HepG2 (cell line): ENCODE measurements at regions not wholly inside any gene's neighbourhood (a gene's known extent, or its start where the extent isn't known, plus 50 kb on each side); places are given as distances from the start of the nearest gene placed in this dataset.

Source experiments
- ATAC-seq: fragments of 200-7000 bp; cut with Tn5 transposase; 3 replicates; pipeline ENCODE4 v1.9.1; 2020; ENCODE audit warnings: mild to moderate bottlenecking, moderate library complexity
- BruUV-seq: library from RNA; stranded (reverse); fragments of 400-500 nt; replicated peaks from 2 replicates; lab custom pipeline; 2021; lab: Mats Ljungman, UMichigan
- CTCF ChIA-PET: fragments of 300-600 bp; formaldehyde crosslinking; extraction: SDS; loops from one replicate; lab custom pipeline; 2021; ENCODE audit warnings: low total read pairs, inconsistent platforms, low intra/inter-chr PET ratio; lab: Yijun Ruan, JAX
- POLR2A ChIA-PET: fragments of 350-600 bp; sonication (Branson Sonifier 250); formaldehyde crosslinking; loops from one replicate; lab custom pipeline; 2020; ENCODE audit warnings: antibody characterized with exemption, inconsistent platforms; lab: Yijun Ruan, JAX
- DNase-seq: peaks from one replicate; pipeline ENCODE4 v3.0.0-alpha.2; 2015; ENCODE audit warnings: low spot score
- FAIRE-seq: peaks from 3 replicates; lab custom pipeline; 2011; peaks lifted over from hg19 to GRCh38; lab: Jason Lieb, UNC
- H2AFZ ChIP-seq: one replicate; pipeline ENCODE4 v1.6.1; 2011; ENCODE audit warnings: low read length, inconsistent platforms
- H3K27ac ChIP-seq: fragments of 300-600 bp; 3 replicates; pipeline ENCODE4 v1.8.0; 2011; ENCODE audit warnings: mixed run types, mild to moderate bottlenecking, mixed read lengths, low read length, inconsistent platforms; ENCODE audit not compliant: insufficient read depth; ENCODE audit errors: extremely low read length
- H3K27me3 ChIP-seq, 2 experiments: fragments of 200-600 bp in 1 of 2; 2 replicates in 1 of 2; 3 replicates in 1 of 2; pipeline versions ENCODE4 v1.6.0 to v1.8.0; 2011; ENCODE audit warnings: low read length in 2 of 2, mild to moderate bottlenecking in 2 of 2, moderate library complexity in 2 of 2, inconsistent platforms in 1 of 2; ENCODE audit not compliant: insufficient read depth in 2 of 2, control insufficient read depth in 1 of 2
- H3K36me3 ChIP-seq, 2 experiments: fragments of 200-600 bp in 1 of 2; replicated peaks in 1 of 2; 2 replicates in 1 of 2; 3 replicates in 1 of 2; pipeline versions ENCODE4 v1.5.1 to v1.8.0; 2011; ENCODE audit warnings: low read length in 2 of 2, inconsistent platforms in 1 of 2; ENCODE audit not compliant: insufficient read depth in 2 of 2, control insufficient read depth in 1 of 2
- H3K4me1 ChIP-seq: 2 replicates; pipeline ENCODE4 v1.5.1; 2012; ENCODE audit warnings: low read length, inconsistent platforms; ENCODE audit not compliant: insufficient read depth
- H3K4me2 ChIP-seq: 2 replicates; pipeline ENCODE4 v1.6.0; 2011; ENCODE audit warnings: low read depth, low read length, inconsistent platforms
- H3K4me3 ChIP-seq, 3 experiments: fragments of 200-600 bp in 1 of 3; sonication (generic), shearing (Covaris generic) in 1 of 3; replicated peaks in 1 of 3; 2 replicates each; pipeline ENCODE4 v1.5.1; 2011 to 2016; ENCODE audit warnings: low read length in 3 of 3, inconsistent platforms in 2 of 3, low read depth in 2 of 3, mild to moderate bottlenecking in 2 of 3, control low read depth in 1 of 3, mixed read lengths in 1 of 3; ENCODE audit not compliant: insufficient read depth in 1 of 3
- H3K79me2 ChIP-seq: one replicate; pipeline ENCODE4 v1.6.1; 2011; ENCODE audit warnings: low read length, inconsistent platforms; ENCODE audit not compliant: insufficient read depth
- H3K9ac ChIP-seq: 2 replicates; pipeline ENCODE4 v1.6.0; 2011; ENCODE audit warnings: mild to moderate bottlenecking, low read depth, low read length, inconsistent platforms; ENCODE audit not compliant: insufficient read depth
- H3K9me3 ChIP-seq: 2 replicates; pipeline ENCODE4 v1.5.1; 2012; ENCODE audit warnings: mild to moderate bottlenecking, low read length
- H4K20me1 ChIP-seq: 2 replicates; pipeline ENCODE4 v1.6.0; 2011; ENCODE audit warnings: inconsistent platforms, mild to moderate bottlenecking, low read length, moderate library complexity; ENCODE audit not compliant: insufficient read depth
- PAXIP1 ChIP-seq: sonication (generic); formaldehyde crosslinking; conservative IDR thresholded peaks from 2 replicates; pipeline ENCODE4 v1.4.0; 2020; ENCODE audit warnings: mild to moderate bottlenecking, missing genetic modification reagents, moderate library complexity
- RBAK ChIP-seq: sonication (generic); formaldehyde crosslinking; IDR thresholded peaks from 2 replicates; pipeline ENCODE4 v1.5.1; 2020; ENCODE audit warnings: mild to moderate bottlenecking, missing genetic modification reagents
- ZNF432 ChIP-seq: sonication (generic); formaldehyde crosslinking; IDR thresholded peaks from 2 replicates; pipeline ENCODE4 v1.5.0; 2020; ENCODE audit warnings: missing genetic modification reagents, mild to moderate bottlenecking, borderline replicate concordance
- WGBS: methylation state at CpG from one replicate; pipeline ENCODE4 v1.1.6; 2017; ENCODE audit warnings: low lambda C conversion rate; 5-methylcytosine and 5-hydroxymethylcytosine counted together
- in situ Hi-C: cut with HindIII; loops from 2 replicates; pipeline ENCODE4 v1.10.0; 2017; ENCODE audit warnings: low pct_unique_long_range_greater_than_20kb; ENCODE audit not compliant: extremely low pct_ligation_motif_present
- intact Hi-C: fragments of 100-400 bp; cut with micrococcal nuclease; formaldehyde crosslinking; loops from one replicate; pipeline ENCODE4 v1.10.0; 2022; ENCODE audit not compliant: unreplicated experiment

GRCh38 chr1:99207216-99207615 is 57.1 kb upstream of the PLPPR4 start:
- BruUV-seq = no TSS peak
- H3K27ac ChIP-seq = no peak overlapping the region
- no peak for TF ChIP-seq RBAK
- no peak for TF ChIP-seq ZNF432 (CRISPR knock-in tag)
- TF ChIP-seq PAXIP1 (CRISPR knock-in tag) = no peak
- TF ChIP-seq, all 625 proteins: peak for 0
- Histone ChIP-seq H3K9ac (no peak overlapping the region), H3K9me3 (no peaks in the 10 kb centered on the region), H4K20me1 (no peaks in the 10 kb centered on the region), H3K4me1 (no peaks in the 10 kb centered on the region), H3K79me2 (no peaks in the 10 kb centered on the region), H2AFZ (no peak overlapping the region), H3K27me3 (no peaks in the 10 kb centered on the region), H3K4me3 (no peak overlapping the region), H3K4me2 (no peak overlapping the region), H3K36me3 (no peaks in the 10 kb centered on the region)
- in situ Hi-C loops = no loop called here
- FAIRE-seq (no peak), DNase-seq (no peak), ATAC-seq (no peak)
- POLR2A ChIA-PET = no interaction called here
- intact Hi-C loops = no loop called here
- whole genome bisulfite sequencing = 67% methylated on average over 3 of the region's 3 CpGs
- CTCF ChIA-PET = no interaction called here
